Esophagus squamous epithelium (tissue), 5 donors: ENCODE measurements at regions not wholly inside any gene's neighbourhood (a gene's known extent, or its start where the extent isn't known, plus 50 kb on each side); places are given as distances from the start of the nearest gene placed in this dataset.
"Not testable (repeated sequence)": the region's sequence is repeated elsewhere in the genome, so short reads cannot be mapped to it uniquely, and the experiment has no call there.

Experiments
- DNase-seq: peaks from one replicate; lab custom pipeline; 2025; lab: John Stamatoyannopoulos, UW
- H3K27ac ChIP-seq, 4 donors: fragments of 200-600 bp; sonication (generic); one replicate each; pipeline ENCODE4 v1.5.1; 2016 to 2019; ENCODE audit warnings: mild to moderate bottlenecking in 1 of 4
- H3K27me3 ChIP-seq, 4 donors: fragments of 200-600 bp; sonication (generic); 1 replicate in 3 of 4; 2 replicates in 1 of 4; pipeline versions ENCODE4 v1.5.1 to v1.6.0; 2017 to 2021; ENCODE audit warnings: antibody characterized with exemption in 1 of 4
- H3K36me3 ChIP-seq, 3 donors: fragments of 200-600 bp; sonication (generic); one replicate each; pipeline ENCODE4 v1.5.1; 2016 to 2019
- H3K4me1 ChIP-seq, 3 donors: fragments of 200-600 bp; sonication (generic); one replicate each; pipeline ENCODE4 v1.5.1; 2017 to 2019
- H3K4me3 ChIP-seq, 4 donors: fragments of 200-600 bp; sonication (generic); 1 replicate in 3 of 4; 2 replicates in 1 of 4; pipeline ENCODE4 v1.5.1; 2016 to 2019; ENCODE audit warnings: mild to moderate bottlenecking in 2 of 4, moderate library complexity in 1 of 4
- H3K9me3 ChIP-seq, 3 donors: fragments of 200-600 bp; sonication (generic); one replicate each; pipeline ENCODE4 v1.5.1; 2016 to 2019
- CTCF ChIP-seq, 6 experiments: fragments of 450-650 bp in 4 of 6; fragments of 200-600 bp in 2 of 6; sonication (generic) in 2 of 6; IDR thresholded peaks; one replicate each; pipeline ENCODE4 v1.5.1; 2016 to 2019; ENCODE audit warnings: antibody characterized with exemption in 6 of 6, mild to moderate bottlenecking in 4 of 6, moderate library complexity in 4 of 6
- POLR2A ChIP-seq, 4 donors: fragments of 450-650 bp; IDR thresholded peaks; one replicate each; pipeline ENCODE4 v1.6.1; 2017; ENCODE audit warnings: antibody characterized with exemption in 4 of 4, mild to moderate bottlenecking in 4 of 4, moderate library complexity in 3 of 4
- WGBS, 2 donors: methylation state at CpG; one replicate each; pipeline ENCODE4 v1.1.5; 2018; 5-methylcytosine and 5-hydroxymethylcytosine counted together
- intact Hi-C: fragments of 100-400 bp; cut with DNase I; formaldehyde crosslinking; loops from one replicate; pipeline ENCODE4 v1.15.0; 2022
- donor health status: DM: yes; HTN: yes; CAD: no.

GRCh38 chr9:63912451-63912850 lies 1372.6 kb downstream of the FOXD4L5 start:
- H3K27ac ChIP-seq, DNase-seq, intact Hi-C loops, H3K27me3 ChIP-seq, H3K36me3 ChIP-seq, H3K4me3 ChIP-seq, H3K4me1 ChIP-seq: not testable (repeated sequence)
- WGBS, 2 donors, result 76 to 79% methylated on average over 5 to 6 of the region's 6 CpGs
- H3K9me3 ChIP-seq, result peaks cover 0 to 21% (median 0%) of the 10 kb centered on the region in 3 donors

- H3K27me3 ChIP-seq, H3K4me3 ChIP-seq, DNase-seq, H3K4me1 ChIP-seq, H3K27ac ChIP-seq, H3K36me3 ChIP-seq, intact Hi-C loops: not testable (repeated sequence)
- WGBS, 2 donors, result 35 to 50% methylated on average over 3 of the region's 3 CpGs
- peaks cover 0 to 10% (median 0%) of the 10 kb centered on the region in 3 donors for H3K9me3 ChIP-seq
These were observed 1375.9 kb downstream of the FOXD4L5 start for GRCh38 chr9:63909076-63909475.

- H3K4me3 ChIP-seq, H3K9me3 ChIP-seq, intact Hi-C loops, H3K4me1 ChIP-seq, DNase-seq, H3K27ac ChIP-seq, H3K27me3 ChIP-seq, H3K36me3 ChIP-seq: not testable (repeated sequence)
- 86 to 95% methylated on average over 6 to 9 of the region's 16 CpGs for WGBS, 2 donors
These were observed 1385.3 kb downstream of the FOXD4L5 start for GRCh38 chr9:63899637-63900190.

- H3K9me3 ChIP-seq, H3K4me3 ChIP-seq, H3K27me3 ChIP-seq, H3K4me1 ChIP-seq, H3K36me3 ChIP-seq, intact Hi-C loops, H3K27ac ChIP-seq, DNase-seq: not testable (repeated sequence)
- WGBS, 2 donors, result 57 to 81% methylated on average over 3 to 4 of the region's 5 CpGs
These were observed 1403.6 kb downstream of the FOXD4L5 start for GRCh38 chr9:63881386-63881785.

GRCh38 chr9:63876380-63876779 lies 1408.6 kb downstream of the FOXD4L5 start:
- H3K27me3 ChIP-seq, H3K27ac ChIP-seq, H3K4me1 ChIP-seq, H3K4me3 ChIP-seq, DNase-seq, H3K9me3 ChIP-seq, H3K36me3 ChIP-seq, intact Hi-C loops: not testable (repeated sequence)
- WGBS, 2 donors, result no CpG with 5 or more reads among the region's 17 CpGs

- no peak for DNase-seq
- H3K27me3 ChIP-seq, result no peaks in the 10 kb centered on the region
- intact Hi-C loops, result no loop called here
- TF ChIP-seq CTCF (IDR thresholded peaks at IDR 0.05), result no peak
- no peak for TF ChIP-seq POLR2A (IDR thresholded peaks at IDR 0.05)
- no peaks in the 10 kb centered on the region for H3K4me1 ChIP-seq
- peak overlapping the region in 3 of 4 donors; percentile 31 to 58 (median 42) for H3K4me3 ChIP-seq
- H3K27ac ChIP-seq, result peak overlapping the region in 2 of 4 donors; percentile 62 to 73
- no peaks in the 10 kb centered on the region for H3K36me3 ChIP-seq
- peaks cover 0 to 7% (median 0%) of the 10 kb centered on the region in 3 donors for H3K9me3 ChIP-seq
- 45 to 67% methylated on average over 12 to 14 of the region's 52 CpGs for WGBS, 2 donors
These were observed 1425.4 kb downstream of the FOXD4L5 start for GRCh38 chr9:63859475-63860215.

GRCh38 chr9:63859090-63859474 lies 1425.9 kb downstream of the FOXD4L5 start:
- intact Hi-C loops, H3K4me1 ChIP-seq, H3K9me3 ChIP-seq, DNase-seq, H3K27me3 ChIP-seq, H3K36me3 ChIP-seq: not testable (repeated sequence)
- 39% methylated on average over 4 to 9 of the region's 24 CpGs for WGBS, 2 donors
- H3K27ac ChIP-seq, result peak overlapping the region in 2 of 4 donors; percentile 62 to 73
- H3K4me3 ChIP-seq, result peak overlapping the region in 3 of 4 donors; percentile 31 to 58 (median 42)

GRCh38 chr9:63853140-63853751 lies 1431.8 kb downstream of the FOXD4L5 start:
- H3K27me3 ChIP-seq, intact Hi-C loops, H3K4me3 ChIP-seq, H3K27ac ChIP-seq, DNase-seq, H3K36me3 ChIP-seq, H3K9me3 ChIP-seq, H3K4me1 ChIP-seq: not testable (repeated sequence)
- 89 to 90% methylated on average over 14 to 15 of the region's 15 CpGs for WGBS, 2 donors

GRCh38 chr9:63824804-63825203 lies 1460.2 kb downstream of the FOXD4L5 start:
- intact Hi-C loops, DNase-seq, H3K36me3 ChIP-seq, H3K9me3 ChIP-seq, H3K4me3 ChIP-seq, H3K4me1 ChIP-seq, H3K27ac ChIP-seq, H3K27me3 ChIP-seq: not testable (repeated sequence)
- WGBS, 2 donors, result 19% methylated on average over 1 of the region's 1 CpG

GRCh38 chr9:63823375-63824201 lies 1461.4 kb downstream of the FOXD4L5 start:
- H3K9me3 ChIP-seq, DNase-seq, intact Hi-C loops, H3K27ac ChIP-seq, H3K4me3 ChIP-seq, H3K27me3 ChIP-seq, H3K4me1 ChIP-seq, H3K36me3 ChIP-seq: not testable (repeated sequence)
- 50 to 51% methylated on average over 8 of the region's 8 CpGs for WGBS, 2 donors

- H3K36me3 ChIP-seq, H3K4me1 ChIP-seq, H3K9me3 ChIP-seq, intact Hi-C loops, H3K27me3 ChIP-seq, H3K27ac ChIP-seq, DNase-seq, H3K4me3 ChIP-seq: not testable (repeated sequence)
- WGBS, 2 donors, result 43 to 58% methylated on average over 5 of the region's 6 CpGs
These were observed 1462.2 kb downstream of the FOXD4L5 start for GRCh38 chr9:63822615-63823374.
